K562 (cell line): ENCODE measurements at regions not wholly inside any gene's neighbourhood (a gene's known extent, or its start where the extent isn't known, plus 50 kb on each side); places are given as distances from the start of the nearest gene placed in this dataset.

Experiments used
- ATAC-seq: fragments of 200-7000 bp; cut with Tn5 transposase; 3 replicates; pipeline ENCODE4 v1.9.1; 2020; ENCODE audit warnings: moderate library complexity
- BruUV-seq: library from RNA; stranded (reverse); fragments of 400-500 nt; replicated peaks from 2 replicates; lab custom pipeline; 2021; lab: Mats Ljungman, UMichigan
- CTCF ChIA-PET: fragments of 300-600 bp; formaldehyde crosslinking; extraction: SDS; loops from one replicate; lab custom pipeline; 2021; ENCODE audit warnings: low intra/inter-chr PET ratio; lab: Yijun Ruan, JAX
- POLR2A ChIA-PET: fragments of 300-600, 350-650 bp; sonication (Branson Sonifier 250); formaldehyde crosslinking; extraction: SDS; loops from one replicate; lab custom pipeline; 2021; ENCODE audit warnings: antibody characterized with exemption, inconsistent platforms; lab: Yijun Ruan, JAX
- DNase-seq, 4 experiments: peaks; one replicate each; pipeline versions ENCODE4 v3.0.0 to v3.0.0-alpha.2; 2011 to 2018; ENCODE audit warnings: low spot score in 3 of 4, mixed read lengths in 3 of 4; ENCODE audit errors: extremely low read depth in 1 of 4
- FAIRE-seq: peaks from 2 replicates; lab custom pipeline; 2011; peaks lifted over from hg19 to GRCh38; lab: Jason Lieb, UNC
- H2AFZ ChIP-seq: 2 replicates; pipeline ENCODE4 v1.6.0; 2011; ENCODE audit warnings: low read depth, low read length, control low read depth, inconsistent platforms
- H3K27ac ChIP-seq: fragments of 200-600 bp; 3 replicates; pipeline ENCODE4 v1.8.0; 2011; ENCODE audit warnings: low read depth, mild to moderate bottlenecking, control low read depth, inconsistent platforms, low read length, moderate library complexity, mixed read lengths; ENCODE audit errors: extremely low read depth
- H3K27me3 ChIP-seq, 2 experiments: fragments of 300-600 bp in 1 of 2; 2 replicates in 1 of 2; 3 replicates in 1 of 2; pipeline versions ENCODE4 v1.6.0 to v1.8.0; 2011; ENCODE audit warnings: inconsistent platforms in 2 of 2, low read length in 2 of 2, mild to moderate bottlenecking in 1 of 2, mixed read lengths in 1 of 2, moderate library complexity in 1 of 2; ENCODE audit not compliant: control insufficient read depth in 2 of 2, insufficient read depth in 2 of 2
- H3K36me3 ChIP-seq: fragments of 300-600 bp; 3 replicates; pipeline ENCODE4 v1.8.0; 2011; ENCODE audit warnings: mild to moderate bottlenecking, low read length, inconsistent platforms; ENCODE audit not compliant: control insufficient read depth, insufficient read depth
- H3K4me1 ChIP-seq, 2 experiments: fragments of 200-600 bp in 1 of 2; replicated peaks in 1 of 2; 2 replicates in 1 of 2; 3 replicates in 1 of 2; pipeline versions ENCODE4 v1.5.1 to v1.8.0; 2011; ENCODE audit warnings: inconsistent platforms in 2 of 2, low read length in 2 of 2, mild to moderate bottlenecking in 1 of 2, mixed read lengths in 1 of 2, moderate library complexity in 1 of 2; ENCODE audit not compliant: control insufficient read depth in 2 of 2, insufficient read depth in 2 of 2
- H3K4me2 ChIP-seq: 2 replicates; pipeline ENCODE4 v1.6.1; 2011; ENCODE audit warnings: low read length, control low read depth, inconsistent platforms, mixed read lengths; ENCODE audit not compliant: insufficient read depth
- H3K4me3 ChIP-seq: fragments of 200-600 bp; sonication (generic), shearing (Covaris generic); 2 replicates; pipeline ENCODE4 v1.5.1; 2016; ENCODE audit warnings: control low read depth, inconsistent platforms
- H3K79me2 ChIP-seq: fragments of 200-600 bp; 3 replicates; pipeline ENCODE4 v1.8.0; 2011; ENCODE audit warnings: low read length, inconsistent platforms; ENCODE audit not compliant: control insufficient read depth, insufficient read depth
- H3K9ac ChIP-seq, 2 experiments: 2 replicates each; pipeline versions ENCODE4 v1.6.0 to v1.6.1; 2011; ENCODE audit warnings: low read depth in 2 of 2, low read length in 2 of 2, control low read depth in 1 of 2, inconsistent platforms in 1 of 2, mild to moderate bottlenecking in 1 of 2, mixed read lengths in 1 of 2; ENCODE audit not compliant: insufficient read depth in 1 of 2
- H3K9me1 ChIP-seq: one replicate; pipeline ENCODE4 v1.6.0; 2011; ENCODE audit warnings: inconsistent platforms, mild to moderate bottlenecking, low read length, moderate library complexity; ENCODE audit not compliant: control insufficient read depth, insufficient read depth
- H3K9me3 ChIP-seq: replicated peaks from 2 replicates; pipeline ENCODE4 v1.5.1; 2011; ENCODE audit warnings: low read depth, low read length, inconsistent platforms; ENCODE audit not compliant: control insufficient read depth, insufficient read depth
- H4K20me1 ChIP-seq: replicated peaks from 2 replicates; pipeline ENCODE4 v1.6.1; 2011; ENCODE audit warnings: low read length, inconsistent platforms, mixed read lengths; ENCODE audit not compliant: control insufficient read depth, insufficient read depth
- BCL6 ChIP-seq: fragments of 250-450 bp; sonication (Bioruptor Pico); IDR thresholded peaks from 2 replicates; pipeline ENCODE4 v1.4.0; 2020
- ETS2 ChIP-seq: IDR thresholded peaks from 2 replicates; pipeline ENCODE4 v1.6.1; 2016; ENCODE audit warnings: borderline replicate concordance, missing genetic modification characterization, mild to moderate bottlenecking, moderate library complexity, missing compliant biosample characterization; ENCODE audit not compliant: poor library complexity, severe bottlenecking
- FOXA3 ChIP-seq, 2 experiments: fragments of 450-650 bp in 1 of 2; sonication (generic) in 1 of 2; formaldehyde crosslinking; IDR thresholded peaks in 1 of 2; conservative IDR thresholded peaks in 1 of 2; 2 replicates each; pipeline versions ENCODE4 v1.4.0 to v1.8.0; 2020 to 2022; ENCODE audit warnings: mild to moderate bottlenecking in 2 of 2, missing genetic modification reagents in 1 of 2
- GTF3C2 ChIP-seq: IDR thresholded peaks from 3 replicates; pipeline ENCODE4 v1.6.1; 2011; ENCODE audit warnings: borderline replicate concordance, mild to moderate bottlenecking, moderate library complexity; ENCODE audit not compliant: insufficient read length; ENCODE audit errors: extremely low read depth
- KDM5B ChIP-seq: fragments of 200-600 bp; sonication (generic); IDR thresholded peaks from 2 replicates; pipeline ENCODE4 v1.6.1; 2012; ENCODE audit warnings: low read depth, mild to moderate bottlenecking, moderate library complexity, low read length, control low read depth, inconsistent platforms; ENCODE audit not compliant: insufficient replicate concordance
- PPARD ChIP-seq: fragments of 250-450 bp; sonication (Bioruptor Pico); IDR thresholded peaks from 2 replicates; pipeline ENCODE4 v1.8.0; 2022; ENCODE audit warnings: inconsistent platforms, mild to moderate bottlenecking, moderate library complexity
- ZBTB17 ChIP-seq: fragments of 450-650 bp; formaldehyde crosslinking; IDR thresholded peaks from 2 replicates; pipeline ENCODE4 v1.4.0; 2020; ENCODE audit warnings: mild to moderate bottlenecking
- ZBTB49 ChIP-seq: sonication (generic); formaldehyde crosslinking; IDR thresholded peaks from 2 replicates; pipeline ENCODE4 v1.8.0; 2022; ENCODE audit warnings: missing genetic modification reagents, mild to moderate bottlenecking, borderline replicate concordance
- ZNF134 ChIP-seq: fragments of 250-450 bp; sonication (Bioruptor Pico); conservative IDR thresholded peaks from 2 replicates; pipeline ENCODE4 v1.4.0; 2020
- WGBS: fragments of 100-300 bp; shearing (Covaris generic); methylation state at CpG from one replicate; pipeline ENCODE4 v1.1.6; 2016; ENCODE audit warnings: low coverage, mixed read lengths; ENCODE audit not compliant: insufficient coverage; ENCODE audit errors: missing lambda C conversion rate; 5-methylcytosine and 5-hydroxymethylcytosine counted together
- in situ Hi-C: fragments of 300-500 bp; cut with MboI; formaldehyde crosslinking; loops from 4 replicates; pipeline ENCODE4 v1.15.0; 2018; ENCODE audit warnings: inconsistent platforms, mixed read lengths
- intact Hi-C: fragments of 100-400 bp; cut with micrococcal nuclease; formaldehyde crosslinking; loops from 2 replicates; pipeline ENCODE4 v1.14.2; 2022

- Histone ChIP-seq H3K79me2 (no peaks in the 10 kb centered on the region), H3K9me1 (no peaks in the 10 kb centered on the region), H3K9ac (no peak overlapping the region), H3K4me3 (no peak overlapping the region), H3K27me3 (no peaks in the 10 kb centered on the region), H3K4me2 (no peak overlapping the region), H4K20me1 (no peaks in the 10 kb centered on the region), H3K27ac (no peak overlapping the region), H2AFZ (no peak overlapping the region), H3K36me3 (no peaks in the 10 kb centered on the region), H3K4me1 (no peaks in the 10 kb centered on the region), H3K9me3 (no peaks in the 10 kb centered on the region)
- ATAC-seq (no peak), DNase-seq (no peak), FAIRE-seq (no peak)
- in situ Hi-C loops (no loop called here), intact Hi-C loops (no loop called here)
- WGBS: 0% methylated on average over 2 of the region's 2 CpGs
- CTCF ChIA-PET: no interaction called here
- no TSS peak for BruUV-seq
- TF ChIP-seq ZBTB17 (CRISPR knock-in tag) (peak; percentile 97), ZBTB49 (CRISPR knock-in tag) (no peak)
- POLR2A ChIA-PET: no interaction called here
Measured at GRCh38 chr3:8338424-8338823, 163.2 kb upstream of the LMCD1 start.

- no TSS peak for BruUV-seq
- ChIA-PET POLR2A (no interaction called here), CTCF (no interaction called here)
- FAIRE-seq (no peak), DNase-seq (no peak), ATAC-seq (no peak)
- Histone ChIP-seq H3K79me2 (no peaks in the 10 kb centered on the region), H3K9ac (no peak overlapping the region), H3K4me3 (no peak overlapping the region), H2AFZ (no peak overlapping the region), H4K20me1 (no peaks in the 10 kb centered on the region), H3K4me1 (no peaks in the 10 kb centered on the region), H3K27ac (no peak overlapping the region), H3K9me1 (no peaks in the 10 kb centered on the region), H3K27me3 (no peaks in the 10 kb centered on the region), H3K4me2 (no peak overlapping the region; the same call in 1 of the 2 replicates), H3K9me3 (no peaks in the 10 kb centered on the region), H3K36me3 (no peaks in the 10 kb centered on the region)
- WGBS: under 1% methylated on average over 7 of the region's 7 CpGs
- in situ Hi-C loops (no loop called here), intact Hi-C loops (no loop called here)
- TF ChIP-seq PPARD (CRISPR knock-in tag): no peak
- peak; percentile 41; the same call in 1 of the 2 replicates for TF ChIP-seq ZBTB17 (CRISPR knock-in tag)
- TF ChIP-seq KDM5B: no peak
- 0 out of 4 replicates have a peak, but pooled peaks of 1 of the 2 experiments have one; percentile 52 for TF ChIP-seq FOXA3 (CRISPR knock-in tag; conservative IDR thresholded peaks at IDR 0.05 in 1 of 2, IDR thresholded peaks at IDR 0.05 in 1 of 2)
- 0 out of 2 replicates have a peak, but pooled peaks have one; percentile 46 for TF ChIP-seq BCL6 (CRISPR knock-in tag)
- TF ChIP-seq ZNF134 (CRISPR knock-in tag): 0 out of 2 replicates have a peak, but pooled peaks have one; percentile 31
- no peak for TF ChIP-seq ETS2 (tag)
- no peak for TF ChIP-seq GTF3C2
Measured at GRCh38 chr3:8341821-8342247, 159.8 kb upstream of the LMCD1 start.
